Vagina (tissue), 2 donors: ENCODE measurements at regions not wholly inside any gene's neighbourhood (a gene's known extent, or its start where the extent isn't known, plus 50 kb on each side); places are given as distances from the start of the nearest gene placed in this dataset.

ENCODE experiments used
- DNase-seq, 2 donors: peaks; one replicate each; pipeline ENCODE4 v3.0.0-alpha.2; 2017; ENCODE audit errors: extremely low spot score in 2 of 2
- H3K27ac ChIP-seq: fragments of 200-600 bp; sonication (generic); one replicate; pipeline ENCODE4 v1.5.1; 2019
- H3K27me3 ChIP-seq: fragments of 200-600 bp; sonication (generic); one replicate; pipeline ENCODE4 v1.5.1; 2019
- H3K36me3 ChIP-seq, 2 donors: fragments of 200-600 bp; sonication (generic); one replicate each; pipeline ENCODE4 v1.5.1; 2017 to 2019
- H3K4me1 ChIP-seq: fragments of 200-600 bp; sonication (generic); one replicate; pipeline ENCODE4 v1.5.1; 2019
- H3K4me3 ChIP-seq, 2 donors: fragments of 200-600 bp; sonication (generic); 1 replicate in 1 of 2; 2 replicates in 1 of 2; pipeline ENCODE4 v1.5.1; 2016 to 2019
- H3K9me3 ChIP-seq: fragments of 200-600 bp; sonication (generic); one replicate; pipeline ENCODE4 v1.5.1; 2019
- POLR2A ChIP-seq, 2 donors: fragments of 450-650 bp; IDR thresholded peaks; one replicate each; pipeline ENCODE4 v1.6.1; 2017; ENCODE audit warnings: antibody characterized with exemption in 2 of 2, mild to moderate bottlenecking in 2 of 2, moderate library complexity in 2 of 2
- POLR2AphosphoS5 ChIP-seq, 2 donors: sonication (generic); formaldehyde crosslinking; IDR thresholded peaks; one replicate each; pipeline ENCODE4 v1.9.0; 2017; ENCODE audit warnings: antibody characterized with exemption in 2 of 2, mild to moderate bottlenecking in 2 of 2, low read depth in 1 of 2; ENCODE audit not compliant: insufficient read depth in 1 of 2
- intact Hi-C: fragments of 100-400 bp; cut with DNase I; formaldehyde crosslinking; loops from one replicate; pipeline ENCODE4 v1.15.1; 2023
- TF ChIP-seq, protein P1 (sequence below), 3 experiments: fragments of 450-650 bp in 2 of 3; fragments of 200-600 bp in 1 of 3; sonication (generic) in 1 of 3; IDR thresholded peaks; one replicate each; pipeline ENCODE4 v1.5.1; 2017 to 2019; ENCODE audit warnings: antibody characterized with exemption in 3 of 3, mild to moderate bottlenecking in 2 of 3, moderate library complexity in 2 of 3

DNA sequence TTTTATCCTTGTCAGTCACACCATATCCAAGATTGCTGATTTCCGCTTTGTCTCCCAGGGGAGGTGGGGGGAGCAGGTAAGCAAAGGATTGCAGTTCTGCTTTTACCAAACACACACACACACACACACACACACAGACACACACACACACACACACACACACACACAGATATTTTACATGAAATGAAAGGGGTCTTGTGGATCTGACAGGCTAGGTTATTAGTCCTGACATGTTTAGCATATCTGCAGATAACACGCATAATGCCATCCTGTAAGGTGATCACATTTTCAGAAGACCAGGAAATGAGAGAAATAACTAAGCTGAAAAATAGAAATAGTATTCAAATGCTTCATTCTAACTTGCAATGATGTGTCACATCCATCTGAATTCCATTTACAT, 1113.3 kb downstream of the CDH8 start:
- H3K27me3 ChIP-seq: no peaks in the 10 kb centered on the region
- H3K9me3 ChIP-seq: no peaks in the 10 kb centered on the region
- no peaks in the 10 kb centered on the region for H3K4me1 ChIP-seq
- no peaks in the 10 kb centered on the region for H3K36me3 ChIP-seq
- no peak overlapping the region for H3K4me3 ChIP-seq
- intact Hi-C loops: no loop called here
- DNase-seq: no peak
- H3K27ac ChIP-seq: no peak overlapping the region
- TF ChIP-seq POLR2AphosphoS5 (IDR thresholded peaks at IDR 0.05; ENCODE audit: insufficient read depth in 1 of 2, low read depth in 1 of 2) (no peak), POLR2A (IDR thresholded peaks at IDR 0.05) (no peak)
- TF ChIP-seq, protein P1, sequence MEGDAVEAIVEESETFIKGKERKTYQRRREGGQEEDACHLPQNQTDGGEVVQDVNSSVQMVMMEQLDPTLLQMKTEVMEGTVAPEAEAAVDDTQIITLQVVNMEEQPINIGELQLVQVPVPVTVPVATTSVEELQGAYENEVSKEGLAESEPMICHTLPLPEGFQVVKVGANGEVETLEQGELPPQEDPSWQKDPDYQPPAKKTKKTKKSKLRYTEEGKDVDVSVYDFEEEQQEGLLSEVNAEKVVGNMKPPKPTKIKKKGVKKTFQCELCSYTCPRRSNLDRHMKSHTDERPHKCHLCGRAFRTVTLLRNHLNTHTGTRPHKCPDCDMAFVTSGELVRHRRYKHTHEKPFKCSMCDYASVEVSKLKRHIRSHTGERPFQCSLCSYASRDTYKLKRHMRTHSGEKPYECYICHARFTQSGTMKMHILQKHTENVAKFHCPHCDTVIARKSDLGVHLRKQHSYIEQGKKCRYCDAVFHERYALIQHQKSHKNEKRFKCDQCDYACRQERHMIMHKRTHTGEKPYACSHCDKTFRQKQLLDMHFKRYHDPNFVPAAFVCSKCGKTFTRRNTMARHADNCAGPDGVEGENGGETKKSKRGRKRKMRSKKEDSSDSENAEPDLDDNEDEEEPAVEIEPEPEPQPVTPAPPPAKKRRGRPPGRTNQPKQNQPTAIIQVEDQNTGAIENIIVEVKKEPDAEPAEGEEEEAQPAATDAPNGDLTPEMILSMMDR (IDR thresholded peaks at IDR 0.05): no peak

DNA sequence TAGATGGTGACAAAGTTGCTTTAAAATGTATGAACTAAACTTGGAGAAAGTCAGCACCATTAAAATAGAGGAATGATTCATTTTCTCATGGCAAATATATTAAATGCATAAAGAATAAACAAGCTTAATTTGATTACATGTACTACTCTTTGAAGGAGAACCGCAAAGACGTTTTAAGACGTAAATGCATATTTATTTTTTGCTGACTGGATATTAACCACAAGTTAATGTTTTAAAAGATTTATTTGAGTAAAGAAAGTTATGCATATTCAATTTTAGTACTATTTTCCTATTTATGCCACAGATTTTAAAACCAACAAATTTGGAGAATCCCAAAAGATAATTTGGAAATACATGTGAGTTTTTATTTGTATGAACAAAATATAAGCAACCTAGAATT, 1121.9 kb downstream of the CDH8 start:
- Histone ChIP-seq H3K36me3 (no peaks in the 10 kb centered on the region), H3K4me1 (no peaks in the 10 kb centered on the region), H3K27me3 (no peaks in the 10 kb centered on the region), H3K4me3 (no peak overlapping the region), H3K9me3 (no peaks in the 10 kb centered on the region), H3K27ac (no peak overlapping the region)
- no peak for TF ChIP-seq POLR2A (IDR thresholded peaks at IDR 0.05)
- TF ChIP-seq POLR2AphosphoS5 (IDR thresholded peaks at IDR 0.05; ENCODE audit: insufficient read depth in 1 of 2, low read depth in 1 of 2): no peak
- TF ChIP-seq, protein P1 (IDR thresholded peaks at IDR 0.05): no peak
- no peak for DNase-seq
- intact Hi-C loops: loop anchor here (5.0 kb wide), 1 partner anchor 1503 kb away; no protein-coding TSS in a partner anchor

DNA sequence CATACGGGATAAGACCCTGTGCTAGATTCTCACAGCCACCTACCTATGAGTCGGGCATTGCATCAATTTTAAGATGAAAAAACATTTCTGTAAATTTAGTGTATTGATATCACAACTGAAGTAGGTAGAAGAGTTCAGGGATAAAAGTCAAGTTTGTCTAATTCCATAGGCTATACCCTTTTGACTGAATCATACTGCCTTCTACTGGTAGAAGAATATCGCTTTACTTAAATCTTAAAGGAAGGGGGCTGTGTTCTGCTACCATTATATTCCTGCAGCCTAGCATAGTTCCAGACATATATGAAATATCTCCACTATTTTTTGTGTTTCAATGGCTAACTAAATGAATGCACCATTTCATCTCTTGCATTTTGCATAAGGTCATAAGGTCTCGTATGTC, 1128.6 kb downstream of the CDH8 start:
- Histone ChIP-seq H3K36me3 (no peaks in the 10 kb centered on the region), H3K27ac (no peak overlapping the region), H3K9me3 (no peaks in the 10 kb centered on the region), H3K4me1 (no peaks in the 10 kb centered on the region), H3K27me3 (no peaks in the 10 kb centered on the region), H3K4me3 (no peak overlapping the region)
- no peak for TF ChIP-seq POLR2AphosphoS5 (IDR thresholded peaks at IDR 0.05; ENCODE audit: insufficient read depth in 1 of 2, low read depth in 1 of 2)
- TF ChIP-seq, protein P1 (IDR thresholded peaks at IDR 0.05): no peak
- no peak for TF ChIP-seq POLR2A (IDR thresholded peaks at IDR 0.05)
- intact Hi-C loops: no loop called here
- DNase-seq: no peak

DNA sequence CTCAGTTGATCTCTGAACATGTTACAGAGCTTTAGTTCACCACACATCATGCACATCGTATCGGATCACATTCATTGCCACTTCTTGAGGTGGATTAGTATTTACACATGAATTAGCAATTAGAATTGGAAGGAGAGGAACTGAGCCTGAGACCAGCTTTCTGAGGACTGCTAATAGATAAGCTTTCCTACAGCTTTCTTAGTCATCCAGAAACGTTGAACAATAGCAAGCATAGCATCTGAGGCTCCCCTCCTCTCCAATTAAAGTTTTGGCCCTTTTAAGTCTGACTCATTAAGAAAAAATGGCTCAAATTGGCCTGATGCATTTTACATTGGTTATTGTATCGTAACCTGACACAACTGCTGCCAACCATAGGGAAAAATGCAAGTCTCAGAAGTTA, 1130.4 kb downstream of the CDH8 start:
- H3K27me3 ChIP-seq: no peaks in the 10 kb centered on the region
- intact Hi-C loops: no loop called here
- DNase-seq: no peak
- TF ChIP-seq, protein P1 (IDR thresholded peaks at IDR 0.05): no peak
- TF ChIP-seq POLR2AphosphoS5 (IDR thresholded peaks at IDR 0.05; ENCODE audit: insufficient read depth in 1 of 2, low read depth in 1 of 2) (no peak), POLR2A (IDR thresholded peaks at IDR 0.05) (no peak)
- no peak overlapping the region for H3K4me3 ChIP-seq
- H3K9me3 ChIP-seq: no peaks in the 10 kb centered on the region
- H3K36me3 ChIP-seq: no peaks in the 10 kb centered on the region
- no peaks in the 10 kb centered on the region for H3K4me1 ChIP-seq
- H3K27ac ChIP-seq: no peak overlapping the region

DNA sequence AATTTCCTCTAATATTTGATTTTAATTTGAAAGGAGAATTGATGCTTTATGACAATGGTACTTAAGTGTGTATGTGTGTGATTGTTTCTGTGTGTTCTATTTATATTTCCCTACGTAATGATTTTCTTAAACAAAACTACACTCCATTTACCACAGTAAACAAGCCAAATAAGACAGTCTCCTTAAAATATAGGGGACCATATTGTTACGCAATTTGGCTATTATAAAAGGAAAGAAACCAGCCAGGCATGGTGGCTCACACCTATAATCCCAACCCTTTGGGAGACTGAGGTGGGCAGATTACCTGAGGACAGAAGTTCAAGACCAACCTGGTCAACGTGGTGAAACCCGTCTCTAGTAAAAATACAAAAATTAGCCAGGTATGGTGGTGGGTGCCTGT, 1134.1 kb downstream of the CDH8 start:
- intact Hi-C loops: no loop called here
- H3K4me1 ChIP-seq: no peaks in the 10 kb centered on the region
- H3K36me3 ChIP-seq: no peaks in the 10 kb centered on the region
- H3K27ac ChIP-seq: no peak overlapping the region
- TF ChIP-seq POLR2A (IDR thresholded peaks at IDR 0.05) (no peak), POLR2AphosphoS5 (IDR thresholded peaks at IDR 0.05; ENCODE audit: insufficient read depth in 1 of 2, low read depth in 1 of 2) (no peak)
- TF ChIP-seq, protein P1 (IDR thresholded peaks at IDR 0.05): no peak
- no peak for DNase-seq
- H3K9me3 ChIP-seq: no peaks in the 10 kb centered on the region
- H3K27me3 ChIP-seq: no peaks in the 10 kb centered on the region
- no peak overlapping the region for H3K4me3 ChIP-seq
